ENCODE measurements at regions not wholly inside any gene's neighbourhood (a gene's known extent, or its start where the extent isn't known, plus 50 kb on each side); places are given as distances from the start of the nearest gene placed in this dataset.

GRCh38 chr5:17157294-17157693 is 60.1 kb upstream of the BASP1 start:
- no peak overlapping the region for H3K27ac ChIP-seq
- TF ChIP-seq CTCF (IDR thresholded peaks at IDR 0.05) (no peak), ZFX (IDR thresholded peaks at IDR 0.05; ENCODE audit: borderline replicate concordance) (no peak)

DNA sequence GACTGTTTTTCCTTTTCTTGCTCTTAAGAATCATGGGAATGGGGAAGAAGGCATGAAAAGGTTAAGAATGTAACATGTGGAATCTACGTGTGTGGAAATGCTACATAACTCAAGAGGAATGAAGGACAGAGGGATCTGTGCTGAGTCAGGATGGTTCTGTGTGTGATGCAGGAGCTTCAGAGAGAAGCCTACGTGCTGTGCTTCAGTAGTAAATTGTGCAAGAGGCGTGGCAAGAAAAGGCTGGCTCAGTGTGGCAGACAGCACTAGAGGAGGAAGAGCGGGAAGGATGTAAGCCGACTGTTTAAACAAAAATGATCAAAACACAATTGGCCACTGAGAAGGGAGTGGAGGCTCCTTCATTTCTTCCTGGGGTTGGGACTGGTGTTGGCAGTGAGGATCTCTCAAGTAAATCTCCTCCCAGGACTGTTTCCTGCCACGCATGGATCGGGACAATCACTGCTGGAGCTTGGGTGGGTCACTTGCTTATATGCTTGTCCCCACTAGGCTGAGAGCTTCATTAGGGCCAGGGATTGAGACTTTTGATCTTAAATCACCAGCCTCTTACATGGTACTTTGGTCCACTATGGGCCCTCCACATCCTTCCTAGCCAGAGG is 59.4 kb upstream of the BASP1 start:
- H3K27ac ChIP-seq = no peak overlapping the region

DNA sequence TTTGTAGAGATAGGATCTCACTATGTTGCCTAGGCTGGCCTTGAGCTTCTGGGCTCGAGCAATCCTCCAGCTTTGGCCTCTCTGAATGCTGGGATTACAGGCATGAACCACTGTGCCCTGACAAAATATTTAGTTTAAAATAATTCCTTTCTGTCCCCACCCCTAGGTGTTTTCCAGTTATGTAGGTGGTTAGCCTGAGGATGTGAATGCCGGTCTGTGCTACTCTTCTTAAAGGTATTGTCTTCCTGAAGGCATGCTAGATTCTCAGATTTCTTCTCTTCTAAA is 56.7 kb upstream of the BASP1 start:
- TF ChIP-seq ZFX (IDR thresholded peaks at IDR 0.05; ENCODE audit: borderline replicate concordance) (no peak), CTCF (IDR thresholded peaks at IDR 0.05) (no peak)
- H3K27ac ChIP-seq = no peak overlapping the region

More for the DNA sequence above, 59.4 kb upstream of the BASP1 start:
- TF ChIP-seq ZFX (IDR thresholded peaks at IDR 0.05; ENCODE audit: borderline replicate concordance) (no peak), CTCF (IDR thresholded peaks at IDR 0.05) (no peak)

DNA sequence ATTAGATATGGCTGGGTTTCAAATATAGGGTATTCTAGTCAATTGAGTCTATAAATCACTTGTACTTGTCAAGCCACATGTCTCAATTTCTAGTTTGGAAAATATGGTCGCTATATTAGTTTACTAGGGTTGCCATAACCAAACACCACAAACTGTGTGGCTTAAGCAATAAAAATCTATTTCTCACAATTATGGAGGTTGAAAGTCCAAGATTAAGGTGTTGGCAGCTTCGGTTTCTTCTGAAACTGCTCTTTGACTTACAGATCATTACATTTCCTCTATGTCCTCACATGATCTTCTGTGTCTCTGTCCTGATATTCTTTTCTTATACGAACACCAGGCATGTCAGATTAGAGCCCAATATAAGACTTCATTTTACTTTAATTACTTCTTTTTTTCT is 55.8 kb upstream of the BASP1 start:
- no peak overlapping the region for H3K27ac ChIP-seq
- no peak for TF ChIP-seq ZFX (IDR thresholded peaks at IDR 0.05; ENCODE audit: borderline replicate concordance)
- no peak for TF ChIP-seq CTCF (IDR thresholded peaks at IDR 0.05)

- no peak for TF ChIP-seq CTCF (IDR thresholded peaks at IDR 0.05)
- no peak overlapping the region for H3K27ac ChIP-seq
Measured at GRCh38 chr5:17163221-17163620, 54.2 kb upstream of the BASP1 start.

GRCh38 chr5:17167171-17167891 is 50.1 kb upstream of the BASP1 start:
- no peak overlapping the region for H3K27ac ChIP-seq
- TF ChIP-seq ZFX (IDR thresholded peaks at IDR 0.05; ENCODE audit: borderline replicate concordance) = no peak
- no peak for TF ChIP-seq CTCF (IDR thresholded peaks at IDR 0.05)

Data from 22Rv1 (cell line).